Stomach (tissue), 4 donors: ENCODE measurements at regions not wholly inside any gene's neighbourhood (a gene's known extent, or its start where the extent isn't known, plus 50 kb on each side); places are given as distances from the start of the nearest gene placed in this dataset.

Source experiments
- EP300 ChIP-seq: sonication (generic); formaldehyde crosslinking; IDR thresholded peaks from one replicate; pipeline ENCODE4 v1.6.1; 2017; ENCODE audit warnings: antibody characterized with exemption
- TF ChIP-seq, protein P1 (sequence below), 7 experiments: fragments of 450-650 bp in 4 of 7; fragments of 200-600 bp in 3 of 7; sonication (generic) in 3 of 7; IDR thresholded peaks; one replicate each; pipeline ENCODE4 v1.5.1; 2016 to 2019; ENCODE audit warnings: antibody characterized with exemption in 7 of 7, control low read depth in 2 of 7, mild to moderate bottlenecking in 1 of 7

DNA sequence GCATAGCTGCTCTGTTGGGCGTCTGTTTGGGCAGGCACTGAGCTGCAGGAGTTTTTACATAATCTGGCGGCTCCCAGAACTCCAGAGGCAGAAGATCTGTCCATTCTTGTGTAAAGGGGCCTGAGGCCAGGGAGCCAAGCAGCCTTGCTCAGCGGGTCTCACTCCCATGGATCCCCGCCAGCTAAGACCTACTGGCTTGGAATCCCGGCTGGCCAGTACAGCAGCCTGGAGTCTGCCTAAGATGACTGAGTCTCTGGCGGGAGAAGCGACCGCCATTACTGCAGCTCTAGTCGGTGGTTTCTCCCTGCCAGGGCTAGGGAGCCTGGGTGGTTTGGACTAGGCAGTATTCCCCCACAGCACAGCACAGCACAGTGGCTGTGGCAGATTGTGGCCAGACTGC lies 268.4 kb upstream of the SYNCRIP start:
- TF ChIP-seq EP300 = no peak
- TF ChIP-seq, protein P1, sequence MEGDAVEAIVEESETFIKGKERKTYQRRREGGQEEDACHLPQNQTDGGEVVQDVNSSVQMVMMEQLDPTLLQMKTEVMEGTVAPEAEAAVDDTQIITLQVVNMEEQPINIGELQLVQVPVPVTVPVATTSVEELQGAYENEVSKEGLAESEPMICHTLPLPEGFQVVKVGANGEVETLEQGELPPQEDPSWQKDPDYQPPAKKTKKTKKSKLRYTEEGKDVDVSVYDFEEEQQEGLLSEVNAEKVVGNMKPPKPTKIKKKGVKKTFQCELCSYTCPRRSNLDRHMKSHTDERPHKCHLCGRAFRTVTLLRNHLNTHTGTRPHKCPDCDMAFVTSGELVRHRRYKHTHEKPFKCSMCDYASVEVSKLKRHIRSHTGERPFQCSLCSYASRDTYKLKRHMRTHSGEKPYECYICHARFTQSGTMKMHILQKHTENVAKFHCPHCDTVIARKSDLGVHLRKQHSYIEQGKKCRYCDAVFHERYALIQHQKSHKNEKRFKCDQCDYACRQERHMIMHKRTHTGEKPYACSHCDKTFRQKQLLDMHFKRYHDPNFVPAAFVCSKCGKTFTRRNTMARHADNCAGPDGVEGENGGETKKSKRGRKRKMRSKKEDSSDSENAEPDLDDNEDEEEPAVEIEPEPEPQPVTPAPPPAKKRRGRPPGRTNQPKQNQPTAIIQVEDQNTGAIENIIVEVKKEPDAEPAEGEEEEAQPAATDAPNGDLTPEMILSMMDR (IDR thresholded peaks at IDR 0.05) = no peak
